ENCODE measurements at regions not wholly inside any gene's neighbourhood (a gene's known extent, or its start where the extent isn't known, plus 50 kb on each side); places are given as distances from the start of the nearest gene placed in this dataset.

DNA sequence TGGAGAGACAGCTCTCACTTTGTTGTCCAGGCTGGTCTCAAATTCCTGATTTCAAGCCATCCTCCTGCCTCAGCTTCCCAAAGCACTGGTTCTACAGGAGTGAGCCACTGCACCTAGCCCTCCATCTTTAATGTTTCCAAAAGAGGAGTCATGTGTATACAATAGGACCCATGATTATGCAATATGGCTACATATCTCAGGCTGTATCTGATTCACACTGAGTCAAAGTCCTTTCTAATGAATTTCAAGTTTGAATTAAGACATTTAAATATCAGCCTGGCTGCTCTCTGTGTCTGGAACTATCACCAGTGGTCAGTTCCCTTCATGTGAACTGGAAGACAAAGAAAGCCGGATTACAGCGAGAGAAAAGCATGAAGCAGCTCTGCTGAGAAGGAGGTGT is 90.5 kb downstream of the MINAR1 start:
- DNase-seq (ENCODE audit: low spot score) = no peak
- 98% methylated on average over 2 of the region's 2 CpGs for WGBS
- Histone ChIP-seq H3K9me3 (ENCODE audit: control insufficient read depth in 4 of 4, low read length in 3 of 4) (no peaks in the 10 kb centered on the region), H3K4me3 (ENCODE audit: low read depth in 1 of 3, low read length in 3 of 3) (no peak overlapping the region), H3K9ac (ENCODE audit: low read depth in 1 of 2, low read length in 2 of 2) (no peak overlapping the region), H3K36me3 (ENCODE audit: control insufficient read depth in 4 of 4, insufficient read depth in 3 of 4, low read depth in 1 of 4, low read length in 3 of 4) (no peaks in the 10 kb centered on the region), H3K27ac (ENCODE audit: low read depth in 1 of 2, low read length in 2 of 2) (no peak overlapping the region), H3K27me3 (ENCODE audit: control insufficient read depth in 4 of 4, insufficient read depth in 4 of 4, low read length in 3 of 4) (no peaks in the 10 kb centered on the region), H3K4me1 (ENCODE audit: control insufficient read depth in 4 of 4, insufficient read depth in 4 of 4, low read length in 3 of 4) (no peaks in the 10 kb centered on the region)
- TF ChIP-seq, protein P1, sequence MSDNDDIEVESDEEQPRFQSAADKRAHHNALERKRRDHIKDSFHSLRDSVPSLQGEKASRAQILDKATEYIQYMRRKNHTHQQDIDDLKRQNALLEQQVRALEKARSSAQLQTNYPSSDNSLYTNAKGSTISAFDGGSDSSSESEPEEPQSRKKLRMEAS (IDR thresholded peaks at IDR 0.05) = no peak
- no peak for TF ChIP-seq HNF4A (conservative IDR thresholded peaks at IDR 0.05)
- TF ChIP-seq, protein P2, sequence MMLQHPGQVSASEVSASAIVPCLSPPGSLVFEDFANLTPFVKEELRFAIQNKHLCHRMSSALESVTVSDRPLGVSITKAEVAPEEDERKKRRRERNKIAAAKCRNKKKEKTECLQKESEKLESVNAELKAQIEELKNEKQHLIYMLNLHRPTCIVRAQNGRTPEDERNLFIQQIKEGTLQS (IDR thresholded peaks at IDR 0.05) = no peak
- no peak for TF ChIP-seq YY1 (IDR thresholded peaks at IDR 0.05)
- no peak for TF ChIP-seq NR2F2 (IDR thresholded peaks at IDR 0.05)
- no peak for TF ChIP-seq HNF4G (IDR thresholded peaks at IDR 0.05)
- TF ChIP-seq, protein P3, sequence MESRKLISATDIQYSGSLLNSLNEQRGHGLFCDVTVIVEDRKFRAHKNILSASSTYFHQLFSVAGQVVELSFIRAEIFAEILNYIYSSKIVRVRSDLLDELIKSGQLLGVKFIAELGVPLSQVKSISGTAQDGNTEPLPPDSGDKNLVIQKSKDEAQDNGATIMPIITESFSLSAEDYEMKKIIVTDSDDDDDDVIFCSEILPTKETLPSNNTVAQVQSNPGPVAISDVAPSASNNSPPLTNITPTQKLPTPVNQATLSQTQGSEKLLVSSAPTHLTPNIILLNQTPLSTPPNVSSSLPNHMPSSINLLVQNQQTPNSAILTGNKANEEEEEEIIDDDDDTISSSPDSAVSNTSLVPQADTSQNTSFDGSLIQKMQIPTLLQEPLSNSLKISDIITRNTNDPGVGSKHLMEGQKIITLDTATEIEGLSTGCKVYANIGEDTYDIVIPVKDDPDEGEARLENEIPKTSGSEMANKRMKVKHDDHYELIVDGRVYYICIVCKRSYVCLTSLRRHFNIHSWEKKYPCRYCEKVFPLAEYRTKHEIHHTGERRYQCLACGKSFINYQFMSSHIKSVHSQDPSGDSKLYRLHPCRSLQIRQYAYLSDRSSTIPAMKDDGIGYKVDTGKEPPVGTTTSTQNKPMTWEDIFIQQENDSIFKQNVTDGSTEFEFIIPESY (IDR thresholded peaks at IDR 0.05) = no peak
- TF ChIP-seq, protein P4, sequence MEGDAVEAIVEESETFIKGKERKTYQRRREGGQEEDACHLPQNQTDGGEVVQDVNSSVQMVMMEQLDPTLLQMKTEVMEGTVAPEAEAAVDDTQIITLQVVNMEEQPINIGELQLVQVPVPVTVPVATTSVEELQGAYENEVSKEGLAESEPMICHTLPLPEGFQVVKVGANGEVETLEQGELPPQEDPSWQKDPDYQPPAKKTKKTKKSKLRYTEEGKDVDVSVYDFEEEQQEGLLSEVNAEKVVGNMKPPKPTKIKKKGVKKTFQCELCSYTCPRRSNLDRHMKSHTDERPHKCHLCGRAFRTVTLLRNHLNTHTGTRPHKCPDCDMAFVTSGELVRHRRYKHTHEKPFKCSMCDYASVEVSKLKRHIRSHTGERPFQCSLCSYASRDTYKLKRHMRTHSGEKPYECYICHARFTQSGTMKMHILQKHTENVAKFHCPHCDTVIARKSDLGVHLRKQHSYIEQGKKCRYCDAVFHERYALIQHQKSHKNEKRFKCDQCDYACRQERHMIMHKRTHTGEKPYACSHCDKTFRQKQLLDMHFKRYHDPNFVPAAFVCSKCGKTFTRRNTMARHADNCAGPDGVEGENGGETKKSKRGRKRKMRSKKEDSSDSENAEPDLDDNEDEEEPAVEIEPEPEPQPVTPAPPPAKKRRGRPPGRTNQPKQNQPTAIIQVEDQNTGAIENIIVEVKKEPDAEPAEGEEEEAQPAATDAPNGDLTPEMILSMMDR (IDR thresholded peaks at IDR 0.05; ENCODE audit: low read depth, low read length, missing input control) = no peak
- no peak for TF ChIP-seq RXRA (IDR thresholded peaks at IDR 0.05)
- TF ChIP-seq FOXA1 (IDR thresholded peaks at IDR 0.05) = no peak
- no peak for TF ChIP-seq GABPA (IDR thresholded peaks at IDR 0.05 in 1 of 2, conservative IDR thresholded peaks at IDR 0.05 in 1 of 2)
- TF ChIP-seq TAF1 (conservative IDR thresholded peaks at IDR 0.05) = no peak
- no peak for TF ChIP-seq RAD21 (IDR thresholded peaks at IDR 0.05)
- no peak for TF ChIP-seq SP1 (IDR thresholded peaks at IDR 0.05)
- no peak for TF ChIP-seq FOXA2 (IDR thresholded peaks at IDR 0.05)
- TF ChIP-seq EGR1 (IDR thresholded peaks at IDR 0.05; ENCODE audit: low read depth in 2 of 2) = no peak
- no peak for TF ChIP-seq JUND (IDR thresholded peaks at IDR 0.05)
- TF ChIP-seq, protein P5, sequence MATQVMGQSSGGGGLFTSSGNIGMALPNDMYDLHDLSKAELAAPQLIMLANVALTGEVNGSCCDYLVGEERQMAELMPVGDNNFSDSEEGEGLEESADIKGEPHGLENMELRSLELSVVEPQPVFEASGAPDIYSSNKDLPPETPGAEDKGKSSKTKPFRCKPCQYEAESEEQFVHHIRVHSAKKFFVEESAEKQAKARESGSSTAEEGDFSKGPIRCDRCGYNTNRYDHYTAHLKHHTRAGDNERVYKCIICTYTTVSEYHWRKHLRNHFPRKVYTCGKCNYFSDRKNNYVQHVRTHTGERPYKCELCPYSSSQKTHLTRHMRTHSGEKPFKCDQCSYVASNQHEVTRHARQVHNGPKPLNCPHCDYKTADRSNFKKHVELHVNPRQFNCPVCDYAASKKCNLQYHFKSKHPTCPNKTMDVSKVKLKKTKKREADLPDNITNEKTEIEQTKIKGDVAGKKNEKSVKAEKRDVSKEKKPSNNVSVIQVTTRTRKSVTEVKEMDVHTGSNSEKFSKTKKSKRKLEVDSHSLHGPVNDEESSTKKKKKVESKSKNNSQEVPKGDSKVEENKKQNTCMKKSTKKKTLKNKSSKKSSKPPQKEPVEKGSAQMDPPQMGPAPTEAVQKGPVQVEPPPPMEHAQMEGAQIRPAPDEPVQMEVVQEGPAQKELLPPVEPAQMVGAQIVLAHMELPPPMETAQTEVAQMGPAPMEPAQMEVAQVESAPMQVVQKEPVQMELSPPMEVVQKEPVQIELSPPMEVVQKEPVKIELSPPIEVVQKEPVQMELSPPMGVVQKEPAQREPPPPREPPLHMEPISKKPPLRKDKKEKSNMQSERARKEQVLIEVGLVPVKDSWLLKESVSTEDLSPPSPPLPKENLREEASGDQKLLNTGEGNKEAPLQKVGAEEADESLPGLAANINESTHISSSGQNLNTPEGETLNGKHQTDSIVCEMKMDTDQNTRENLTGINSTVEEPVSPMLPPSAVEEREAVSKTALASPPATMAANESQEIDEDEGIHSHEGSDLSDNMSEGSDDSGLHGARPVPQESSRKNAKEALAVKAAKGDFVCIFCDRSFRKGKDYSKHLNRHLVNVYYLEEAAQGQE (IDR thresholded peaks at IDR 0.05) = no peak

Data from liver (tissue), 8 donors.